ENCODE measurements at regions not wholly inside any gene's neighbourhood (a gene's known extent, or its start where the extent isn't known, plus 50 kb on each side); places are given as distances from the start of the nearest gene placed in this dataset.

DNA sequence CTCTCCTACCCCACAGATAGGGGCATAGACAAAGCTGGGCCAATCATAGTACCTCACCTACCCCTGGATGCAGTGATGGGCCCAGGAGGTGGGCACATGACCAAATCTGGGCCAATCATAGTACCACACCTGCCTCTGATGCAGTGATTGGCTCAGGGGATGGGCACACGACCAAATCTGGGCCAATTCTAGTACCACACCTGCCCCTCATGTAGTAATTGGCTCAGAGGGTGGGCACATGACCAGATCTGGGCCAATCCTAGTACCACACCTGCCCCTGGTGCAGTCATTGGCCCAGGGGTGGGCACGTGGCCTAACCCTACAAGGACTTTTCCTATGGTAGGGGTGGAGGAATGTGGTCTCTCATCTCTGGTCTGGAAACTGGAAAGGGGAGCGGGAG, 56.9 kb upstream of the MEF2A start:
- DNase-seq (ENCODE audit: low spot score) = no peak

- no peak for DNase-seq (ENCODE audit: low spot score)
Observed at GRCh38 chr15:99509686-99510461, 55.9 kb upstream of the MEF2A start.

DNA sequence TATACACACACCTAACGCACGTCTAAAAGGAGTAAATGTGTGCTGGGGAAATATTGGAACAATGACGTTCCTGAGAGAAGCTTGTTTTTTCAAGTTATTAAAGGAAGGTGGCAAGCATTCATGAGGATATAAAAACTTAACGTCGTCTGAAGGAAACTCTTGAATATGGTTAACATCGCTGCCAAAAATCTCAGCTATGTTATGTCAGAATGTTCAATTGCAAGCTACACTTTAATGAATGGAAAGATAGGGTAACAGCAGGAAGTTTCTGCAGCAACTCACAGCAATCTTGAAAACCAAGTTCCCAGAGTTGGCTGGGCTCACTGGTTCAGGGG, 54.3 kb upstream of the MEF2A start:
- no peak for DNase-seq (ENCODE audit: low spot score)

DNA sequence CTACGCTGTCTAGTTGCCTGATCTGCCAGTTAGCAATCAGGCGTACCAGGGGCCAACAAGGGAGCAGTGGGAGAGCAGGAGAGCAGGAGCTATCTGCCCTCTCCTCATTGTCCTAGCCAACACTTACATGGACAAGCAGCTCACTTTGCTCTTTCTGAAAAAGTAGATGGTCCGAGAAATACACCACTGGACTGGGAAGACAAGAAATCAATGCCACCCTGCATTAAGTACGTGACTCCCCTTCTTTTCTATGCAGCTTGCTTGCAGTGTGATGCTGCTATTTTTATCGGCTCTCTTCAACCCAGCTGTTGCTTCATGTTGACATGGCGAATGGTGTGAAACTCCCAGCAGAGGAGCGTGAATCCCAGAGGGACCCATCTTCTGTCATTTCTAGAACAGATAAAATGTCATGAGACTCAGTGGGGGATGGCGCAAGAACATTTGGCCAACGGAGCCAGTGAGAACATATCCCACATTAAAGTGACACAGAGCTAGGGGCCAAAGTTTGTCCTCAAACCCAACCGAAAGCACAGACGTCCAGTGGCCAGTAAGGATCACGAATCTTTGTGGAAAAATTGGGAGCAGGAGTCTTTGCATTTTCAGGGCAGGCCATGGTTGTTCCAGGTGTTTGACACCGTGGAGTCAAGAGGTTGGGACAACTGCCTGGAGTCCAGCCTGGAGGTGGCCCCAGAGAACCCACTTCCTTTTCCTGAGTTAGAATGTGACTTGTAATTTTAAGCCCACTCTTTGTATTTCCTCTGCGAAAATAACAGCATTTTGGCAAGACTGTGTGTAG, 53.7 kb upstream of the MEF2A start:
- no peak for DNase-seq (ENCODE audit: low spot score)

DNA sequence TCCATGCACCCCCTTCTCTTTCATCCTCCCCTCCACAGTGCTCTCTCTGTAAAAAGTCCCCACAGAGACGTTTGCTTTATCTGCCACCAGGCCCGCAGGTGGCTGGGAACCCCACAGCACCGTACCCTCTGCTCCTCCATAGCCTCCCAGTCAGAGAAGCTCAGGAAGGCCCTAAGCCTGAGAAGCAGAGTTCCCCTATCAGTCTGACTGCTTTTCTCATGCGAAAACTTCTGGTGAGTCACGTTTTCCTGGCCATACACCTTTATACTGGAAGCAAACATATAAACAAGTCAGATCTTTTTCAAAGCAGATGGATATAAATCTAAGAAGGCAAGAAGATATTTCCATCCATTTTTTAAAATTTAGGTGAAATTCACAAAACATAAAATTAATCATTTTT, 51.5 kb upstream of the MEF2A start:
- no peak for DNase-seq (ENCODE audit: low spot score)
